ENCODE measurements at regions not wholly inside any gene's neighbourhood (a gene's known extent, or its start where the extent isn't known, plus 50 kb on each side); places are given as distances from the start of the nearest gene placed in this dataset.

- TF ChIP-seq ARNTL (CRISPR knock-in tag; IDR thresholded peaks at IDR 0.05; ENCODE audit: borderline replicate concordance, low read depth) = no peak
These were observed 166.9 kb downstream of the RND3 start (continued) for GRCh38 chr2:150320608-150321007.

- no peak for ATAC-seq
- no peak for TF ChIP-seq BACH2 (CRISPR knock-in tag; IDR thresholded peaks at IDR 0.05; ENCODE audit: borderline replicate concordance)
- no peak for TF ChIP-seq ZFP30 (CRISPR knock-in tag; IDR thresholded peaks at IDR 0.05)
- no peak for TF ChIP-seq SNAI2 (CRISPR knock-in tag; IDR thresholded peaks at IDR 0.05)
- no peak for TF ChIP-seq ZNF70 (CRISPR knock-in tag; IDR thresholded peaks at IDR 0.05)
- no peak for TF ChIP-seq ZC3H10 (CRISPR knock-in tag; IDR thresholded peaks at IDR 0.05)
- no peak for TF ChIP-seq ISL1 (CRISPR knock-in tag; IDR thresholded peaks at IDR 0.05)
- no peak for TF ChIP-seq ESRRG (CRISPR knock-in tag; IDR thresholded peaks at IDR 0.05)
- no peak for TF ChIP-seq ARNTL (CRISPR knock-in tag; IDR thresholded peaks at IDR 0.05; ENCODE audit: borderline replicate concordance, low read depth)
- no peak for TF ChIP-seq CSDC2 (CRISPR knock-in tag; IDR thresholded peaks at IDR 0.05)
- TF ChIP-seq TOX (CRISPR knock-in tag; IDR thresholded peaks at IDR 0.05; ENCODE audit: borderline replicate concordance) = no peak
- TF ChIP-seq ZNF8 (CRISPR knock-in tag; IDR thresholded peaks at IDR 0.05) = no peak
- TF ChIP-seq GLIS3 (CRISPR knock-in tag; IDR thresholded peaks at IDR 0.05) = no peak
These were observed 167.6 kb downstream of the RND3 start for GRCh38 chr2:150319658-150320555.

GRCh38 chr2:150319085-150319484, 168.4 kb downstream of the RND3 start:
- ATAC-seq = no peak
- TF ChIP-seq ZC3H10 (CRISPR knock-in tag; IDR thresholded peaks at IDR 0.05) = no peak

- no peak for ATAC-seq
- TF ChIP-seq GLIS3 (CRISPR knock-in tag; IDR thresholded peaks at IDR 0.05) (no peak), ZNF565 (CRISPR knock-in tag; conservative IDR thresholded peaks at IDR 0.05; ENCODE audit: low read depth) (no peak), BACH2 (CRISPR knock-in tag; IDR thresholded peaks at IDR 0.05; ENCODE audit: borderline replicate concordance) (no peak), SNAI2 (CRISPR knock-in tag; IDR thresholded peaks at IDR 0.05) (no peak), PATZ1 (CRISPR knock-in tag; IDR thresholded peaks at IDR 0.05; ENCODE audit: borderline replicate concordance) (no peak)
These were observed 175.2 kb downstream of the RND3 start for GRCh38 chr2:150312271-150312670.

GRCh38 chr2:150309311-150310080, 178.0 kb downstream of the RND3 start:
- TF ChIP-seq OSR1 (CRISPR knock-in tag; IDR thresholded peaks at IDR 0.05) = no peak
- no peak for TF ChIP-seq PPARA (CRISPR knock-in tag; IDR thresholded peaks at IDR 0.05; ENCODE audit: borderline replicate concordance)
- TF ChIP-seq BACH2 (CRISPR knock-in tag; IDR thresholded peaks at IDR 0.05; ENCODE audit: borderline replicate concordance) = no peak
- no peak for ATAC-seq

- no peak for TF ChIP-seq ZFP30 (CRISPR knock-in tag; IDR thresholded peaks at IDR 0.05)
- TF ChIP-seq CSRNP3 (CRISPR knock-in tag; IDR thresholded peaks at IDR 0.05) = no peak
- TF ChIP-seq TSHZ2 (CRISPR knock-in tag; IDR thresholded peaks at IDR 0.05) = no peak
- TF ChIP-seq GLIS3 (CRISPR knock-in tag; IDR thresholded peaks at IDR 0.05) = no peak
- TF ChIP-seq OSR1 (CRISPR knock-in tag; IDR thresholded peaks at IDR 0.05) = no peak
- no peak for ATAC-seq
These were observed 180.2 kb downstream of the RND3 start for GRCh38 chr2:150307258-150307657.

All from SK-N-SH treated with all-trans-retinoic acid at 6 μM for 48 hours (cell line).